ENCODE measurements at regions not wholly inside any gene's neighbourhood (a gene's known extent, or its start where the extent isn't known, plus 50 kb on each side); places are given as distances from the start of the nearest gene placed in this dataset.

DNA sequence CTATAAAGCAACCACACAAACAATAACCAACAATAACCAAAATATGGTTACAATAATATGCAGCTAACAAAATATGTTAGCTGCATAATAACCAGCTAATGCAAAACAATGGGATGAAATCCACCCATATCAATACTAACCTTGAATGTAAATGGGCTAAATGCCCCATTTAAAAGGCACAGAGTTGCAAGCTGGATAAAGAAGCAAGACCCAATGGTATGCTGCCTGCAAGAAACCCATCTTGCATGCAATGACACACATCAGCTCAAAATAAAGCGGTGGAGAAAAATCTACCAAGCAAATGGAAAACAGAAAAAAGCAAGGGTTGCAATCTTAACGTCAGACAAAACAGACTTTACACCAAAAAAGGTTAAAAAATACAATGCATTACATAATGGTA lies 316.5 kb upstream of the NR5A2 start:
- TF ChIP-seq POLR2AphosphoS5 (IDR thresholded peaks at IDR 0.05) (no peak), EP300 (IDR thresholded peaks at IDR 0.05) (no peak), POLR2A (IDR thresholded peaks at IDR 0.05) (no peak)
- TF ChIP-seq, protein P1, sequence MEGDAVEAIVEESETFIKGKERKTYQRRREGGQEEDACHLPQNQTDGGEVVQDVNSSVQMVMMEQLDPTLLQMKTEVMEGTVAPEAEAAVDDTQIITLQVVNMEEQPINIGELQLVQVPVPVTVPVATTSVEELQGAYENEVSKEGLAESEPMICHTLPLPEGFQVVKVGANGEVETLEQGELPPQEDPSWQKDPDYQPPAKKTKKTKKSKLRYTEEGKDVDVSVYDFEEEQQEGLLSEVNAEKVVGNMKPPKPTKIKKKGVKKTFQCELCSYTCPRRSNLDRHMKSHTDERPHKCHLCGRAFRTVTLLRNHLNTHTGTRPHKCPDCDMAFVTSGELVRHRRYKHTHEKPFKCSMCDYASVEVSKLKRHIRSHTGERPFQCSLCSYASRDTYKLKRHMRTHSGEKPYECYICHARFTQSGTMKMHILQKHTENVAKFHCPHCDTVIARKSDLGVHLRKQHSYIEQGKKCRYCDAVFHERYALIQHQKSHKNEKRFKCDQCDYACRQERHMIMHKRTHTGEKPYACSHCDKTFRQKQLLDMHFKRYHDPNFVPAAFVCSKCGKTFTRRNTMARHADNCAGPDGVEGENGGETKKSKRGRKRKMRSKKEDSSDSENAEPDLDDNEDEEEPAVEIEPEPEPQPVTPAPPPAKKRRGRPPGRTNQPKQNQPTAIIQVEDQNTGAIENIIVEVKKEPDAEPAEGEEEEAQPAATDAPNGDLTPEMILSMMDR (IDR thresholded peaks at IDR 0.05): no peak
- WGBS: 85% methylated on average over 2 of the region's 2 CpGs
- Histone ChIP-seq H3K27ac (no peak overlapping the region), H3K36me3 (no peaks in the 10 kb centered on the region), H3K4me1 (no peaks in the 10 kb centered on the region), H3K27me3 (no peaks in the 10 kb centered on the region), H3K9me3 (peaks cover 15% of the 10 kb centered on the region), H3K4me3 (no peak overlapping the region)
- no peak for DNase-seq (ENCODE audit: low spot score in 2 of 2)

DNA sequence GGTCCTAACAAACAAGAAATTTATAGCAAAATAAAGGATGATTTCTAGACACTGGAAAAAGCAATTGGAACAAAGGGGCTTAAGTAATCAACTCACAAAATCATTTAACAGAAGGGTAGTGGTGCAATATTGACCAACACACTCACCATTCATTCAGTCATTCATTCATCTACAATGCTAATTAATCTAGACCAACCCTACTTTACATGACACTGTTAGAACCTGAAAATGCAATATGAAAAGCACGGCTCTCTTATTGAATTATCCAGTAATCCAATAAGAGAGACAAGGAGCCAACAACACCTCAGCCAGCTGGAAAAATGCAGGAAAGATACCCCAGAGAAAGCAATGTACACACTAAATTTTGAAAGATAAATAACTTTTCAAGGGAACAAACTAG lies 310.8 kb upstream of the NR5A2 start:
- no peak overlapping the region for H3K27ac ChIP-seq
- H3K4me1 ChIP-seq: no peaks in the 10 kb centered on the region
- no peak overlapping the region for H3K4me3 ChIP-seq
- DNase-seq (ENCODE audit: low spot score in 2 of 2): no peak
- TF ChIP-seq POLR2AphosphoS5 (IDR thresholded peaks at IDR 0.05): no peak
- TF ChIP-seq, protein P1 (IDR thresholded peaks at IDR 0.05): no peak
- no peak for TF ChIP-seq POLR2A (IDR thresholded peaks at IDR 0.05)
- TF ChIP-seq EP300 (IDR thresholded peaks at IDR 0.05): no peak
- H3K27me3 ChIP-seq: no peaks in the 10 kb centered on the region
- H3K36me3 ChIP-seq: no peaks in the 10 kb centered on the region
- 78% methylated on average over 1 of the region's 1 CpG for WGBS
- peaks cover 1% of the 10 kb centered on the region for H3K9me3 ChIP-seq

DNA sequence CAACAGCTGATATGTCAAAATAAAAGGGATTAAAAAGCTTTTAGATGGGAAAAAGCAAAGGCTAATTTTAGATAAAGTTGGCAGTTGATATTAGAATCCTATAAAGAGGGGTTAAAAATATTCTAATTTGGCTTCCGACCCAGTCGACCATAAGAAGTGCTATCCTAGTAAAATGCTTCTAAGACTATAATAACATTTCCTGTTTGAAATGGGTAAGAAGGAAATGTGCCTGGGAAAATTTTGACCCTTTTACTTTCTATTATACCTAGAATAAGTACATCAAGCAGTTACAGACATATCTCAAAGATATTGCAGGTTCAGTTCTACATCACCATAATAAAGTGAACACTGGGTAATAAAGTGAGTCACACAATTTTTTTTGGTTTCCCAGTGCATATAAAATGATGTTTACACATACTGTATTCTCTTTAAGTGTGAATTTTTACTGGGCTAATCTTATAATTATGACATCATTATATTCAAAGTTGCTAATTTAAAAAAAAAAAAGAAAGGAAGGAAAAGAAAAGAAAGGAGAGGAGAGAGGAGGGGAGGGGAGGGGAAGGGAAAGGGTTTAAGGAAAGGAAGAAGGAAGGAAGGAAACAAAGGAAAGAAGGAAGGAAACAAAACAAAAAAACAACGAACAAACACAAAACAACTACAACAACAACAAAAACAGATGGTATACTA lies 308.2 kb upstream of the NR5A2 start:
- no peak for DNase-seq (ENCODE audit: low spot score in 2 of 2)
- H3K36me3 ChIP-seq: no peaks in the 10 kb centered on the region
- H3K4me3 ChIP-seq: no peak overlapping the region
- 73% methylated on average over 3 of the region's 3 CpGs for WGBS
- no peak overlapping the region for H3K27ac ChIP-seq
- H3K9me3 ChIP-seq: no peaks in the 10 kb centered on the region
- no peaks in the 10 kb centered on the region for H3K27me3 ChIP-seq
- TF ChIP-seq, protein P1 (IDR thresholded peaks at IDR 0.05): no peak
- TF ChIP-seq EP300 (IDR thresholded peaks at IDR 0.05) (no peak), POLR2AphosphoS5 (IDR thresholded peaks at IDR 0.05) (no peak)
- H3K4me1 ChIP-seq: no peaks in the 10 kb centered on the region

DNA sequence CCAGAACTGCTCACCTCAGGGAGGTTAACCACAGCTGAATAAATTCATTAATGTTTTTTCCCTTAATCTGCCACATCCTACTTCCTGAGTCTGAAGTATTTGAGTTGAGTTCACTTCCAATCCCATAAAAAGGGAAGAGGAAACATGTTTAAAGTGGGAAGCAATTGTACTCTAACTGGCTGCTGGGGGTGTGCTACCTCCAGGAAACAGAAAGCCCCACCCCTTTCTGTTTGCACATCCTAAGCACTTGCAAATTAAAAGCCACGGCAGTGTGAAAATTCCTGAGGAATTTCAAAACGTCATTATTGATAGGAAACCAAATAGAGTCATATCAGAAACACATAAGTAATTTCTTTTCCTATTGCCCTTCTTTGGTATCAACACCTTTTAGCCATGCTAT lies 307.0 kb upstream of the NR5A2 start:
- Histone ChIP-seq H3K27me3 (no peaks in the 10 kb centered on the region), H3K4me1 (no peaks in the 10 kb centered on the region), H3K27ac (no peak overlapping the region), H3K9me3 (no peaks in the 10 kb centered on the region), H3K36me3 (no peaks in the 10 kb centered on the region), H3K4me3 (no peak overlapping the region)
- DNase-seq (ENCODE audit: low spot score in 2 of 2): no peak
- TF ChIP-seq EP300 (IDR thresholded peaks at IDR 0.05) (no peak), POLR2A (IDR thresholded peaks at IDR 0.05) (no peak), POLR2AphosphoS5 (IDR thresholded peaks at IDR 0.05) (no peak)
- TF ChIP-seq, protein P1 (IDR thresholded peaks at IDR 0.05): no peak
- 25% methylated on average over 2 of the region's 2 CpGs for WGBS

DNA sequence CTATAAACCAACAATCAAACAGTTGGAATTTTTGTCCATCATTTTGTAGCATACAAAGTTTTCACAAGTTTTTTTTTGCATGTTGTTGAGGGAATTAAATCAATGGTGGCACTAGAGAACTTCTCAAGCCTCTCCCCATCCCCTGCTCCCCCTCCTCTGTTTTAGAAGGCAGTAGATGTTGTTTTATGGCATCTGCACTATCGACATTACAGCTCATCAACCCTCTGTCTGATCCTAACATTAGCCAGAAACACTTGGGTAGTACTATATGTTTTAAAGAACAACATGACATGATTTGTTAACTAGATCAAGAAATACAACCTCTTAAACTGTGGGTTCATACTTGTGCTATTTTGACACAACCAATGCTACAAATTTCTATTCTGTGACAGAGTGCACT lies 306.5 kb upstream of the NR5A2 start:
- no peak for DNase-seq (ENCODE audit: low spot score in 2 of 2)
- TF ChIP-seq POLR2AphosphoS5 (IDR thresholded peaks at IDR 0.05): no peak
- no peak for TF ChIP-seq POLR2A (IDR thresholded peaks at IDR 0.05)
- TF ChIP-seq, protein P1 (IDR thresholded peaks at IDR 0.05): no peak
- TF ChIP-seq EP300 (IDR thresholded peaks at IDR 0.05): no peak
- WGBS: 39% methylated on average over 1 of the region's 1 CpG
- H3K27me3 ChIP-seq: no peaks in the 10 kb centered on the region
- no peaks in the 10 kb centered on the region for H3K4me1 ChIP-seq
- H3K9me3 ChIP-seq: no peaks in the 10 kb centered on the region
- no peak overlapping the region for H3K27ac ChIP-seq
- H3K36me3 ChIP-seq: no peaks in the 10 kb centered on the region
- no peak overlapping the region for H3K4me3 ChIP-seq

All from suprapubic skin (tissue), 4 donors.